ENCODE measurements at regions not wholly inside any gene's neighbourhood (a gene's known extent, or its start where the extent isn't known, plus 50 kb on each side); places are given as distances from the start of the nearest gene placed in this dataset.
A peak's percentile ranks its signal among the peaks of the same experiment; 100 is the strongest.

GRCh38 chr10:21175797-21176196 lies 278.7 kb upstream of the NEBL start:
- intact Hi-C loops (cut with micrococcal nuclease; ENCODE audit: unreplicated experiment) (loop anchor here (10.0 kb wide), 2 partner anchors 89 to 349 kb away; partner anchors contain the start of gene SKIDA1), in situ Hi-C loops (cut with HindIII; ENCODE audit: low pct_unique_long_range_greater_than_20kb, low sequenced_read_pairs) (no loop called here)
- no peak for DNase-seq (ENCODE audit: low read depth, low spot score)
- H3K27me3 ChIP-seq (ENCODE audit: control insufficient read depth, insufficient read depth, low read length) = no peaks in the 10 kb centered on the region
- no TSS peak for BruUV-seq (replicated peaks)
- POLR2A ChIA-PET = no interaction called here
- H3K4me1 ChIP-seq (ENCODE audit: control insufficient read depth, insufficient read depth, low read length) = peaks cover 23% of the 10 kb centered on the region
- ATAC-seq = no peak
- H3K36me3 ChIP-seq (ENCODE audit: control insufficient read depth, insufficient read depth, low read length) = no peaks in the 10 kb centered on the region; the same call in 1 of the 2 replicates
- CTCF ChIA-PET = no interaction called here
- no peaks in the 10 kb centered on the region for H3K9me3 ChIP-seq (ENCODE audit: control insufficient read depth, insufficient read depth, low read depth, low read length)
- H3K27ac ChIP-seq (ENCODE audit: low read length) = peak overlapping the region; percentile 93
- TF ChIP-seq SIN3A (IDR thresholded peaks at IDR 0.05; ENCODE audit: borderline replicate concordance, insufficient read depth, low read depth, low read length) = no peak
- TF ChIP-seq TCF7L2 (IDR thresholded peaks at IDR 0.05; ENCODE audit: low read depth, low read length) = no peak
- TF ChIP-seq, protein P1, sequence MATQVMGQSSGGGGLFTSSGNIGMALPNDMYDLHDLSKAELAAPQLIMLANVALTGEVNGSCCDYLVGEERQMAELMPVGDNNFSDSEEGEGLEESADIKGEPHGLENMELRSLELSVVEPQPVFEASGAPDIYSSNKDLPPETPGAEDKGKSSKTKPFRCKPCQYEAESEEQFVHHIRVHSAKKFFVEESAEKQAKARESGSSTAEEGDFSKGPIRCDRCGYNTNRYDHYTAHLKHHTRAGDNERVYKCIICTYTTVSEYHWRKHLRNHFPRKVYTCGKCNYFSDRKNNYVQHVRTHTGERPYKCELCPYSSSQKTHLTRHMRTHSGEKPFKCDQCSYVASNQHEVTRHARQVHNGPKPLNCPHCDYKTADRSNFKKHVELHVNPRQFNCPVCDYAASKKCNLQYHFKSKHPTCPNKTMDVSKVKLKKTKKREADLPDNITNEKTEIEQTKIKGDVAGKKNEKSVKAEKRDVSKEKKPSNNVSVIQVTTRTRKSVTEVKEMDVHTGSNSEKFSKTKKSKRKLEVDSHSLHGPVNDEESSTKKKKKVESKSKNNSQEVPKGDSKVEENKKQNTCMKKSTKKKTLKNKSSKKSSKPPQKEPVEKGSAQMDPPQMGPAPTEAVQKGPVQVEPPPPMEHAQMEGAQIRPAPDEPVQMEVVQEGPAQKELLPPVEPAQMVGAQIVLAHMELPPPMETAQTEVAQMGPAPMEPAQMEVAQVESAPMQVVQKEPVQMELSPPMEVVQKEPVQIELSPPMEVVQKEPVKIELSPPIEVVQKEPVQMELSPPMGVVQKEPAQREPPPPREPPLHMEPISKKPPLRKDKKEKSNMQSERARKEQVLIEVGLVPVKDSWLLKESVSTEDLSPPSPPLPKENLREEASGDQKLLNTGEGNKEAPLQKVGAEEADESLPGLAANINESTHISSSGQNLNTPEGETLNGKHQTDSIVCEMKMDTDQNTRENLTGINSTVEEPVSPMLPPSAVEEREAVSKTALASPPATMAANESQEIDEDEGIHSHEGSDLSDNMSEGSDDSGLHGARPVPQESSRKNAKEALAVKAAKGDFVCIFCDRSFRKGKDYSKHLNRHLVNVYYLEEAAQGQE (IDR thresholded peaks at IDR 0.05; ENCODE audit: insufficient read depth in 1 of 2, low read depth in 2 of 2, low read length in 1 of 2) = no peak
- TF ChIP-seq POLR2AphosphoS5 (IDR thresholded peaks at IDR 0.05; ENCODE audit: low read depth, low read length) = no peak
- TF ChIP-seq, protein P2, sequence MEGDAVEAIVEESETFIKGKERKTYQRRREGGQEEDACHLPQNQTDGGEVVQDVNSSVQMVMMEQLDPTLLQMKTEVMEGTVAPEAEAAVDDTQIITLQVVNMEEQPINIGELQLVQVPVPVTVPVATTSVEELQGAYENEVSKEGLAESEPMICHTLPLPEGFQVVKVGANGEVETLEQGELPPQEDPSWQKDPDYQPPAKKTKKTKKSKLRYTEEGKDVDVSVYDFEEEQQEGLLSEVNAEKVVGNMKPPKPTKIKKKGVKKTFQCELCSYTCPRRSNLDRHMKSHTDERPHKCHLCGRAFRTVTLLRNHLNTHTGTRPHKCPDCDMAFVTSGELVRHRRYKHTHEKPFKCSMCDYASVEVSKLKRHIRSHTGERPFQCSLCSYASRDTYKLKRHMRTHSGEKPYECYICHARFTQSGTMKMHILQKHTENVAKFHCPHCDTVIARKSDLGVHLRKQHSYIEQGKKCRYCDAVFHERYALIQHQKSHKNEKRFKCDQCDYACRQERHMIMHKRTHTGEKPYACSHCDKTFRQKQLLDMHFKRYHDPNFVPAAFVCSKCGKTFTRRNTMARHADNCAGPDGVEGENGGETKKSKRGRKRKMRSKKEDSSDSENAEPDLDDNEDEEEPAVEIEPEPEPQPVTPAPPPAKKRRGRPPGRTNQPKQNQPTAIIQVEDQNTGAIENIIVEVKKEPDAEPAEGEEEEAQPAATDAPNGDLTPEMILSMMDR (IDR thresholded peaks at IDR 0.05) = no peak
- no peak overlapping the region for H3K4me3 ChIP-seq (ENCODE audit: low read depth in 2 of 2, low read length in 2 of 2)

GRCh38 chr10:21174715-21175495 lies 277.8 kb upstream of the NEBL start:
- ATAC-seq (no peak; the same call in 1 of the 2 replicates), DNase-seq (ENCODE audit: low read depth, low spot score) (no peak)
- Histone ChIP-seq H3K9me3 (ENCODE audit: control insufficient read depth, insufficient read depth, low read depth, low read length) (no peaks in the 10 kb centered on the region), H3K36me3 (ENCODE audit: control insufficient read depth, insufficient read depth, low read length) (no peaks in the 10 kb centered on the region; the same call in none of the 2 replicates), H3K4me1 (ENCODE audit: control insufficient read depth, insufficient read depth, low read length) (peaks cover 29% of the 10 kb centered on the region), H3K27me3 (ENCODE audit: control insufficient read depth, insufficient read depth, low read length) (no peaks in the 10 kb centered on the region), H3K27ac (ENCODE audit: low read length) (peak overlapping the region; percentile 93), H3K4me3 (ENCODE audit: low read depth in 2 of 2, low read length in 2 of 2) (peak overlapping the region; percentile 53 to 69)
- TF ChIP-seq TCF7L2 (IDR thresholded peaks at IDR 0.05; ENCODE audit: low read depth, low read length) (no peak), POLR2AphosphoS5 (IDR thresholded peaks at IDR 0.05; ENCODE audit: low read depth, low read length) (no peak), SIN3A (IDR thresholded peaks at IDR 0.05; ENCODE audit: borderline replicate concordance, insufficient read depth, low read depth, low read length) (no peak)
- TF ChIP-seq, protein P1 (IDR thresholded peaks at IDR 0.05; ENCODE audit: insufficient read depth in 1 of 2, low read depth in 2 of 2, low read length in 1 of 2) = no peak
- TF ChIP-seq, protein P2 (IDR thresholded peaks at IDR 0.05) = no peak
- ChIA-PET POLR2A (no interaction called here), CTCF (no interaction called here)
- no TSS peak for BruUV-seq (replicated peaks)
- in situ Hi-C loops (cut with HindIII; ENCODE audit: low pct_unique_long_range_greater_than_20kb, low sequenced_read_pairs) (no loop called here), intact Hi-C loops (cut with micrococcal nuclease; ENCODE audit: unreplicated experiment) (loop anchor here (5.0 to 10.0 kb wide), 3 partner anchors 90 to 350 kb away; partner anchors contain the start of gene SKIDA1)
